AG09319 (cell line): ENCODE measurements at regions not wholly inside any gene's neighbourhood (a gene's known extent, or its start where the extent isn't known, plus 50 kb on each side); places are given as distances from the start of the nearest gene placed in this dataset.

Experiments used
- DNase-seq: peaks from one replicate; pipeline ENCODE4 v3.0.0-alpha.2; 2010; ENCODE audit warnings: low read depth; ENCODE audit errors: extremely low read depth
- CTCF ChIP-seq: IDR thresholded peaks from 2 replicates; pipeline ENCODE4 v1.5.1; 2011; ENCODE audit warnings: low read depth, mild to moderate bottlenecking, inconsistent platforms, low read length, moderate library complexity

- no peak for DNase-seq
- TF ChIP-seq CTCF: no peak
Measured at GRCh38 chr10:110358869-110359629, 54.3 kb upstream of the SMNDC1 start.

- no peak for DNase-seq
- TF ChIP-seq CTCF: no peak
Measured at GRCh38 chr10:110360857-110361474, 56.2 kb upstream of the SMNDC1 start.

- no peak for DNase-seq
- no peak for TF ChIP-seq CTCF
Measured at GRCh38 chr10:110361800-110362456, 57.2 kb upstream of the SMNDC1 start.

- no peak for TF ChIP-seq CTCF
Measured at GRCh38 chr10:110363572-110364411, 59.1 kb upstream of the SMNDC1 start.

GRCh38 chr10:110364531-110364937, 59.8 kb upstream of the SMNDC1 start:
- TF ChIP-seq CTCF: no peak
- DNase-seq: no peak

More at GRCh38 chr10:110363572-110364411, 59.1 kb upstream of the SMNDC1 start:
- DNase-seq: no peak

- no peak for TF ChIP-seq CTCF
Measured at GRCh38 chr10:110365356-110366143, 60.8 kb upstream of the SMNDC1 start.

More at GRCh38 chr10:110365356-110366143, 60.8 kb upstream of the SMNDC1 start:
- no peak for DNase-seq
